Upper lobe of right lung (tissue), 1 donor: ENCODE measurements at regions not wholly inside any gene's neighbourhood (a gene's known extent, or its start where the extent isn't known, plus 50 kb on each side); places are given as distances from the start of the nearest gene placed in this dataset.
"Not testable (repeated sequence)": the region's sequence is repeated elsewhere in the genome, so short reads cannot be mapped to it uniquely, and the experiment has no call there.

Experiments used
- ATAC-seq: fragments of 200-7000 bp; cut with Tn5 transposase; one replicate; pipeline ENCODE4 v1.9.1; 2020; ENCODE audit warnings: mild to moderate bottlenecking, moderate library complexity
- DNase-seq: peaks from one replicate; pipeline ENCODE4 v3.0.0-alpha.2; 2020
- H3K27ac ChIP-seq: fragments of 200-600 bp; one replicate; pipeline ENCODE4 v1.8.0; 2022
- H3K27me3 ChIP-seq: fragments of 200-600 bp; one replicate; pipeline ENCODE4 v1.8.0; 2022; ENCODE audit warnings: mild to moderate bottlenecking
- H3K36me3 ChIP-seq: fragments of 200-600 bp; one replicate; pipeline ENCODE4 v1.8.0; 2022
- H3K4me1 ChIP-seq: fragments of 200-600 bp; one replicate; pipeline ENCODE4 v1.8.0; 2022
- H3K4me3 ChIP-seq: fragments of 200-600 bp; one replicate; pipeline ENCODE4 v1.8.0; 2022; ENCODE audit warnings: mild to moderate bottlenecking
- H3K9me3 ChIP-seq: fragments of 200-600 bp; one replicate; pipeline ENCODE4 v1.8.0; 2022
- intact Hi-C: fragments of 100-400 bp; cut with DNase I; formaldehyde crosslinking; loops from one replicate; pipeline ENCODE4 v1.11.0; 2022
- TF ChIP-seq, protein P1 (sequence below): fragments of 200-600 bp; IDR thresholded peaks from one replicate; pipeline ENCODE4 v1.8.0; 2022; ENCODE audit warnings: antibody characterized with exemption
- donor health status: DM: no; HTN: yes; CAD: no; lungs with severe emphysema.

- Histone ChIP-seq H3K36me3 (no peaks in the 10 kb centered on the region), H3K4me3 (no peak overlapping the region), H3K27ac (no peak overlapping the region), H3K27me3 (no peaks in the 10 kb centered on the region), H3K9me3 (no peaks in the 10 kb centered on the region), H3K4me1 (no peaks in the 10 kb centered on the region)
- intact Hi-C loops, result no loop called here
- DNase-seq (no peak), ATAC-seq (no peak)
- TF ChIP-seq, protein P1, sequence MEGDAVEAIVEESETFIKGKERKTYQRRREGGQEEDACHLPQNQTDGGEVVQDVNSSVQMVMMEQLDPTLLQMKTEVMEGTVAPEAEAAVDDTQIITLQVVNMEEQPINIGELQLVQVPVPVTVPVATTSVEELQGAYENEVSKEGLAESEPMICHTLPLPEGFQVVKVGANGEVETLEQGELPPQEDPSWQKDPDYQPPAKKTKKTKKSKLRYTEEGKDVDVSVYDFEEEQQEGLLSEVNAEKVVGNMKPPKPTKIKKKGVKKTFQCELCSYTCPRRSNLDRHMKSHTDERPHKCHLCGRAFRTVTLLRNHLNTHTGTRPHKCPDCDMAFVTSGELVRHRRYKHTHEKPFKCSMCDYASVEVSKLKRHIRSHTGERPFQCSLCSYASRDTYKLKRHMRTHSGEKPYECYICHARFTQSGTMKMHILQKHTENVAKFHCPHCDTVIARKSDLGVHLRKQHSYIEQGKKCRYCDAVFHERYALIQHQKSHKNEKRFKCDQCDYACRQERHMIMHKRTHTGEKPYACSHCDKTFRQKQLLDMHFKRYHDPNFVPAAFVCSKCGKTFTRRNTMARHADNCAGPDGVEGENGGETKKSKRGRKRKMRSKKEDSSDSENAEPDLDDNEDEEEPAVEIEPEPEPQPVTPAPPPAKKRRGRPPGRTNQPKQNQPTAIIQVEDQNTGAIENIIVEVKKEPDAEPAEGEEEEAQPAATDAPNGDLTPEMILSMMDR, result no peak
These were observed 363.3 kb upstream of the F9 start for GRCh38 chrX:139167282-139167681.

DNA sequence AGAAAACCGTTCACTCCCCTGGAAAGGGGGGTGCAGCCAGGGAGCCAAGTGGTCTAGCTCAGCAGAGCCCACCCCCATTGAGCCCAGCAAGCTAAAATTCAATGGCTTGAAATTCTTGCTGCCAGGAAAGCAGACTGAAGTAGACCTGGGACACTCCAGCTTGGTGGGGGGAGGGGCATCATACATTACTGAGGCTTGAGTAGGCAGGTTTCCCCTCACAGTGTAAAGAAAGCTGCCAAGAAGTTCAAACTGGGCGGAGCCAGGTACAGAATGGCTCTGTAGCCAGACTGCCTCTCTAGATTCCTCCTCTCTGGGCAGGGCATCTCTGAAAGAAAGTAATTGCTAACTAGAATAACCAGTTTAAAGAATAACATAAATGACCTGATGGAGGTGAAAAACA, 372.3 kb upstream of the F9 start:
- H3K27ac ChIP-seq, result no peak overlapping the region
- DNase-seq (peak; percentile 58), ATAC-seq (peak; percentile 86)

GRCh38 chrX:139156356-139156755, 374.2 kb upstream of the F9 start:
- no peak for ATAC-seq
- TF ChIP-seq, protein P1, result no peak
- H3K9me3 ChIP-seq, result no peaks in the 10 kb centered on the region
- intact Hi-C loops, result no loop called here
- no peaks in the 10 kb centered on the region for H3K4me1 ChIP-seq
- H3K27me3 ChIP-seq, result no peaks in the 10 kb centered on the region
- DNase-seq, result no peak
- no peak overlapping the region for H3K27ac ChIP-seq
- no peaks in the 10 kb centered on the region for H3K36me3 ChIP-seq
- H3K4me3 ChIP-seq, result no peak overlapping the region

More for the DNA sequence above, 372.3 kb upstream of the F9 start:
- no peaks in the 10 kb centered on the region for H3K4me1 ChIP-seq
- TF ChIP-seq, protein P1, result no peak
- H3K4me3 ChIP-seq, result no peak overlapping the region
- H3K27me3 ChIP-seq, result no peaks in the 10 kb centered on the region
- H3K36me3 ChIP-seq, result no peaks in the 10 kb centered on the region
- H3K9me3 ChIP-seq, result no peaks in the 10 kb centered on the region
- intact Hi-C loops, result no loop called here

DNA sequence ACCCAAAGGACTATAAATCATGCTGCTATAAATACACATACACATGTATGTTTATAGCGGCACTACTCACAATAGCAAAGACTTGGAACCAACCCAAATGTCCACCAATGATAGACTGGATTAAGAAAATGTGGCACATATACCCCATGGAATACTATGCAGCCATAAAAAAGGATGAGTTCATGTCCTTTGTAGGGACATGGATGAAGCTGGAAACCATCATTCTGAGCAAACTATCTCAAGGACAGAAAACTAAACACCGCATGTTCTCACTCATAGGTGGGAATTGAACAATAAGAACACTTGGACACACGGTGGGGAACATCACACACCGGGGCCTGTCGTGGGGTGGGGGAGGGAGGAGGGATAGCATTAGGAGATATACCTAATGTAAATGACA, 383.9 kb upstream of the F9 start:
- H3K4me1 ChIP-seq, H3K27ac ChIP-seq, H3K36me3 ChIP-seq, H3K4me3 ChIP-seq, ATAC-seq, H3K9me3 ChIP-seq, H3K27me3 ChIP-seq, DNase-seq, intact Hi-C loops: not testable (repeated sequence)

DNA sequence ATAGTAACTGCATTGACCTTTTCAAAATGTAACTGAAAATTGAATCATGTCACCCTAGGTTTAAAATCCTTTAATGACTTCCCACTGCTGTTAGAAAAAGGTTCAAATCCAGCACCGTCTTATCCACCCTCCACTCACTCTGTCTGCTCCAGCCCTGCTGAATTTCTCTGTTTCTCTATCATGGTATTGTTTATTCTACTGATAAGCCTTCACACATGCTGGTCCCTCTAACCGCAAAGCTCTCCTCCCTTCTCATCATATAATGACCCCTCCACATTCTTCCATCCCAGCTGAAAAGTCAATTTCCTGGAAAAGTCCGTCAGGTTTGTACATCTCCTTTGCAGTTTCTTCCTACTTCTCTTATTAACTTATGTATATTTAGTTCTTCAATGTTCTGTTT, 389.2 kb upstream of the F9 start:
- no peak for ATAC-seq
- Histone ChIP-seq H3K9me3 (no peaks in the 10 kb centered on the region), H3K27ac (no peak overlapping the region), H3K27me3 (no peaks in the 10 kb centered on the region), H3K36me3 (no peaks in the 10 kb centered on the region), H3K4me3 (no peak overlapping the region), H3K4me1 (no peaks in the 10 kb centered on the region)
- TF ChIP-seq, protein P1, result no peak
- intact Hi-C loops, result no loop called here
- DNase-seq, result no peak

GRCh38 chrX:139134316-139134715, 396.2 kb upstream of the F9 start:
- Histone ChIP-seq H3K4me3 (no peak overlapping the region), H3K4me1 (no peaks in the 10 kb centered on the region), H3K36me3 (no peaks in the 10 kb centered on the region), H3K9me3 (no peaks in the 10 kb centered on the region), H3K27ac (no peak overlapping the region), H3K27me3 (no peaks in the 10 kb centered on the region)
- ATAC-seq, result no peak
- TF ChIP-seq, protein P1, result no peak
- DNase-seq, result no peak
- intact Hi-C loops, result no loop called here
